Psoas muscle (tissue), 7 donors: ENCODE measurements at regions not wholly inside any gene's neighbourhood (a gene's known extent, or its start where the extent isn't known, plus 50 kb on each side); places are given as distances from the start of the nearest gene placed in this dataset.
"Not testable (repeated sequence)": the region's sequence is repeated elsewhere in the genome, so short reads cannot be mapped to it uniquely, and the experiment has no call there.

Experiments
- ATAC-seq, 4 donors: fragments of 200-7000 bp; cut with Tn5 transposase; one replicate each; pipeline ENCODE4 v1.9.1; 2020; ENCODE audit warnings: moderate library complexity in 3 of 4, mild to moderate bottlenecking in 2 of 4
- DNase-seq, 2 donors: peaks; one replicate each; pipeline ENCODE4 v3.0.0-alpha.2; 2020
- H3K27ac ChIP-seq: fragments of 200-600 bp; one replicate; pipeline ENCODE4 v1.8.0; 2022
- H3K27me3 ChIP-seq, 3 donors: fragments of 200-600 bp in 1 of 3; one replicate each; pipeline versions ENCODE4 v1.6.1 to v1.8.0; 2013 to 2022; ENCODE audit warnings: low read length in 2 of 3, mild to moderate bottlenecking in 2 of 3, moderate library complexity in 1 of 3; ENCODE audit not compliant: insufficient read depth in 3 of 3
- H3K36me3 ChIP-seq, 2 donors: fragments of 200-600 bp in 1 of 2; one replicate each; pipeline versions ENCODE4 v1.6.1 to v1.8.0; 2013 to 2022; ENCODE audit warnings: low read depth in 1 of 2, mild to moderate bottlenecking in 1 of 2, moderate library complexity in 1 of 2; ENCODE audit not compliant: insufficient read depth in 1 of 2
- H3K4me1 ChIP-seq: fragments of 200-600 bp; one replicate; pipeline ENCODE4 v1.8.0; 2022
- H3K4me3 ChIP-seq: fragments of 200-600 bp; one replicate; pipeline ENCODE4 v1.8.0; 2022; ENCODE audit warnings: mild to moderate bottlenecking
- H3K9me3 ChIP-seq: fragments of 200-600 bp; one replicate; pipeline ENCODE4 v1.8.0; 2022
- WGBS, 3 donors: extraction: QIAGEN DNeasy Blood & Tissue Kit; methylation state at CpG; one replicate each; pipeline versions ENCODE4 v1.1.6 to v1.1.7; 2013; 5-methylcytosine and 5-hydroxymethylcytosine counted together
- intact Hi-C, 2 donors: fragments of 100-400 bp; cut with DNase I; formaldehyde crosslinking; loops; one replicate each; pipeline versions ENCODE4 v1.11.0 to v1.14.2; 2022
- TF ChIP-seq, protein P1 (sequence below): fragments of 200-600 bp; IDR thresholded peaks from one replicate; pipeline ENCODE4 v1.8.0; 2022; ENCODE audit warnings: antibody characterized with exemption
- donor health status: healthy with polysubstance abuse.
- donor health status: DM: no; HTN: no; CAD: no; lungs with moderate emphysema.
- donor health status: Bipolar disorder and iron deficiency.
- donor health status: healthy.
- donor health status: DM: yes; HTN: yes; CAD: no.
- donor health status: DM: no; HTN: no; CAD: no.
- donor health status: DM: yes; HTN: yes; CAD: no.

DNA sequence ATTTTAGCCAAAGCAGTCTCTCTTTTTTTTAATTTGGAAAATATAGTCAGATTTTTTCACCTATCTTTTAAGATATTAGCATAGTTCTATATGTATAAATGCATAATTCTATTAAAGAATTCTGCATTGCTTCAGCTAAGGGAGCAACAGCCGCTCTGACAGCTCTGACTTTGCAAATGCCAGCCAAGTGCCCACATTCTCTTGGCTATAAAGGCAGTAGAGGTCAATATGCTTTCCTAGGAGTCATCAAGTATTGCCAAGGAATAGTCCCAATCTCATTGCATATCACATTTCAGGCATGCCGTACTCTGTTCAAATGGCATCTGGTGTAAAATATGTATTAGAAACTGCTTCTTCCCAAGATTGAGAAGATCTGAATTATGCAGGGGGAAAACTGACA, 161.4 kb downstream of the RPLP1 start:
- no peak overlapping the region for H3K4me3 ChIP-seq
- H3K36me3 ChIP-seq = no peaks in the 10 kb centered on the region
- DNase-seq = no peak
- ATAC-seq = no peak
- H3K4me1 ChIP-seq = no peaks in the 10 kb centered on the region
- no peak overlapping the region for H3K27ac ChIP-seq
- intact Hi-C loops = no loop called here
- H3K27me3 ChIP-seq = no peaks in the 10 kb centered on the region
- H3K9me3 ChIP-seq = no peaks in the 10 kb centered on the region
- WGBS, 3 donors = 29 to 41% (median 37%) methylated on average over 2 of the region's 2 CpGs
- TF ChIP-seq, protein P1, sequence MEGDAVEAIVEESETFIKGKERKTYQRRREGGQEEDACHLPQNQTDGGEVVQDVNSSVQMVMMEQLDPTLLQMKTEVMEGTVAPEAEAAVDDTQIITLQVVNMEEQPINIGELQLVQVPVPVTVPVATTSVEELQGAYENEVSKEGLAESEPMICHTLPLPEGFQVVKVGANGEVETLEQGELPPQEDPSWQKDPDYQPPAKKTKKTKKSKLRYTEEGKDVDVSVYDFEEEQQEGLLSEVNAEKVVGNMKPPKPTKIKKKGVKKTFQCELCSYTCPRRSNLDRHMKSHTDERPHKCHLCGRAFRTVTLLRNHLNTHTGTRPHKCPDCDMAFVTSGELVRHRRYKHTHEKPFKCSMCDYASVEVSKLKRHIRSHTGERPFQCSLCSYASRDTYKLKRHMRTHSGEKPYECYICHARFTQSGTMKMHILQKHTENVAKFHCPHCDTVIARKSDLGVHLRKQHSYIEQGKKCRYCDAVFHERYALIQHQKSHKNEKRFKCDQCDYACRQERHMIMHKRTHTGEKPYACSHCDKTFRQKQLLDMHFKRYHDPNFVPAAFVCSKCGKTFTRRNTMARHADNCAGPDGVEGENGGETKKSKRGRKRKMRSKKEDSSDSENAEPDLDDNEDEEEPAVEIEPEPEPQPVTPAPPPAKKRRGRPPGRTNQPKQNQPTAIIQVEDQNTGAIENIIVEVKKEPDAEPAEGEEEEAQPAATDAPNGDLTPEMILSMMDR = no peak

DNA sequence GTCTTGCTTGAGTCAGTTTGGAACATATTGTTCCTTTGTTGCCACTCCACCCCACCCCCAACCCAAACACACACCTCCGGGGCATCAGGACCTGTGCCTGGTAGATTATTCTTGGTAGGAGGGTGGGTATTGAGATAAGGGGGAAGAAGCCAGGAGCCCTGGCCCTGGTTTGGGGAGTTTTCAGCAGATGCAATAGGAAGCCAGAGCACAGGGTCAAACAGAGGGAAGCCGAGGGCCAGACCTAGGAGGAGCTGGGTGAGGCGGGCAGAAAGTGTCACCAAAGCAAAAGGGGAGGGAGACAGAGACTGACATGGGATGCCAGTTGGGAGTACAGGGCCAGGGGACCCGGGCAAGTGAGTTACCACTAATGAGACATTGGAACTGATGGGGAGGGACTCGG, 163.1 kb downstream of the RPLP1 start:
- DNase-seq (no peak), ATAC-seq (no peak)
- no peak overlapping the region for H3K27ac ChIP-seq
- H3K36me3 ChIP-seq = no peaks in the 10 kb centered on the region
- intact Hi-C loops = no loop called here
- WGBS, 3 donors = 85 to 88% (median 88%) methylated on average over 5 of the region's 5 CpGs
- H3K27me3 ChIP-seq = no peaks in the 10 kb centered on the region
- H3K4me1 ChIP-seq = no peaks in the 10 kb centered on the region
- H3K4me3 ChIP-seq = no peak overlapping the region
- H3K9me3 ChIP-seq = no peaks in the 10 kb centered on the region
- TF ChIP-seq, protein P1 = no peak

DNA sequence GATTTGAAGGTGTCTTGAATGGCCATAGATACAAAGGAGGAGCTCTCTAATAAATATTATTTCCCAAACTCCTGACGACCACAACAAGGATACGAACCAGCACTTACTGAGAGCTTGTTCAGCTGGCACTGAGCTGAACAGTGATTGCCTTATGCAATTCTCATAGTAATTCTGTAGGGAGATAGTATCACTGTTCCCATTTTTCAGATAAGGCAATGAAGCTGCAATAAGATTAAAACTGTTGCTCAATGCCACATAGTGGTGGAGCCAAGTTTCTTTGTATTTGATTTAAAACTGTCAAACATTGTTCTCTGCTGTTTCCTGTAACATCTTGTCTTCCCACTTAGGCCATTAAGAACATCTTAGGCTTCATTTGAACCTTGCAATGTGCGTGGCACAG, 163.9 kb downstream of the RPLP1 start:
- intact Hi-C loops = no loop called here
- Histone ChIP-seq H3K27ac (no peak overlapping the region), H3K9me3 (no peaks in the 10 kb centered on the region), H3K27me3 (no peaks in the 10 kb centered on the region), H3K4me1 (no peaks in the 10 kb centered on the region), H3K36me3 (no peaks in the 10 kb centered on the region), H3K4me3 (no peak overlapping the region)
- ATAC-seq (no peak), DNase-seq (no peak)
- TF ChIP-seq, protein P1 = no peak
- 82 to 89% (median 86%) methylated on average over 3 of the region's 3 CpGs for WGBS, 3 donors

DNA sequence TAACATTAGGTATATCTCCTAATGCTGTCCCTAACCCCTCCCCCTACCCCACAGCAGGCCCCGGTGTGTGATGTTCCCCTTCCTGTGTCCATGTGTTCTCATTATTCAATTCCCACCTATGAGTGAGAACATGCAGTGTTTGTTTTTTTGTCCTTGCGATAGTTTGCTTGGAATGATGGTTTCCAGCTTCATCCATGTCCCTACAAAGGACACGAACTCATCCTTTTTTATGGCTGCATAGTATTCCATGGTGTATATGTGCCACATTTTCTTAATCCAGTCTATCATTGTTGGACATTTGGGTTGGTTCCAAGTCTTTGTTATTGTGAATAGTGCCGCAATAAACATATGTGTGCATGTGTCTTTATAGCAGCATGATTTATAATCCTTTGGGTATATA, 164.5 kb downstream of the RPLP1 start:
- DNase-seq, H3K27ac ChIP-seq, intact Hi-C loops, ATAC-seq, H3K4me1 ChIP-seq, H3K4me3 ChIP-seq, H3K9me3 ChIP-seq, H3K27me3 ChIP-seq, H3K36me3 ChIP-seq: not testable (repeated sequence)
- WGBS, 3 donors = 86 to 91% (median 90%) methylated on average over 3 of the region's 4 CpGs

DNA sequence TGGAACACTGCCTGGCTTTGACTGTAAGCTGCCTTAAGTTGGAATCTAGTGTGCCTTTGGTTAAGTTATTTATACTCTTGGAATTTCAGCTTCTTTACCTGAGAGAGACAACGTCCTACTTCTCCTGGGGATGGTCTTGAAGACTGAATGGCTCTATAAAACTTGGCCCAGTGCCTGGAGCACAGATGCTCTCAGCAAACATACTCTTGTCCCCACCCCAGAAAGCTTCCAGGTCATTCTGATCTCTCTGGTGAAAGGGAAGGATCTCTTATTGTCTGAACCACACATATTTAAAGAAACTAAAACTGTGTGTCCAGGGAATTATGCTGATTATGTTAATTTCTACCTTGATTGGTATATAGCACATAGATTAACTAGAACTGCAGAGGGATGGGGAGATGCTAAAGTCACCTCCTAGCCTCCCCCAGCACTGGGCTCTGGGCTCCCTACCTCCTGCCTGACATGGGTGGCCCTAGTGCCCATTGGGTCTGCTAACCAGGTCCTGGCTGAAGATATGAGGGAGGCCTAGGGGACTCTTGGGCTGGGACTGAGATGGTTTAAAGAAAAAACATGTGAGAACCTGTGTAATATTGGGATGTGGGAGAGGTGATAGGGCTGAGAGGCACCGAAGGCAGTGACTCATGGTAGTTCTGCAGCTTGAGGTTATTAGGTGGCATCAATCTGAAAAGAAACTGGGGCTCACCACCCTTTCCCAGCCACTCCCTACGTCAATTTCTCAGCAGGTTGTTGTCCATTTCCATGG, 171.0 kb downstream of the RPLP1 start:
- Histone ChIP-seq H3K36me3 (no peaks in the 10 kb centered on the region), H3K27me3 (peaks cover 0 to 5% (median 0%) of the 10 kb centered on the region in 3 donors), H3K27ac (no peak overlapping the region), H3K9me3 (no peaks in the 10 kb centered on the region), H3K4me3 (no peak overlapping the region), H3K4me1 (no peaks in the 10 kb centered on the region)
- DNase-seq = no peak
- 63 to 76% (median 71%) methylated on average over 3 of the region's 3 CpGs for WGBS, 3 donors
- intact Hi-C loops = no loop called here
- no peak for ATAC-seq
- TF ChIP-seq, protein P1 = no peak
